ENCODE measurements at regions not wholly inside any gene's neighbourhood (a gene's known extent, or its start where the extent isn't known, plus 50 kb on each side); places are given as distances from the start of the nearest gene placed in this dataset.

DNA sequence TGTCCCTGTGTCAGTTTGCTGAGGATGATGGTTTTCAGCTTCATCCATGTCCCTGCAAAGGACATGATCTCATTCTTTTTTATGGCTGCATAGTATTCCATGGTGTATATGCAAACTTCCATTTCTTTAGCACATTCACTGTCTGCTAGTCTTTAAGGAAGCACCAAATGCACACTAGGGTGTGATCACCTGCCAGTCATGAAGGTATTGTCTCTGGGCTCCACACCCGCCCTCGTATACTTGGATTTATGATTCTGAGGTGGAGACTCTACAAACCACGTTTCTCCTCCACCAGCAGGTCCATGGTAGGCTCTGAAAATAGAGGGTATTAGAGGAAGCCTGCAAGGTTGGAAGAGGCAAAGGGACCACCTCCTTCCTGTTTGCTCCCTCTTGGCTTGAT, 75.9 kb upstream of the MAML3 start:
- TF ChIP-seq, protein P1, sequence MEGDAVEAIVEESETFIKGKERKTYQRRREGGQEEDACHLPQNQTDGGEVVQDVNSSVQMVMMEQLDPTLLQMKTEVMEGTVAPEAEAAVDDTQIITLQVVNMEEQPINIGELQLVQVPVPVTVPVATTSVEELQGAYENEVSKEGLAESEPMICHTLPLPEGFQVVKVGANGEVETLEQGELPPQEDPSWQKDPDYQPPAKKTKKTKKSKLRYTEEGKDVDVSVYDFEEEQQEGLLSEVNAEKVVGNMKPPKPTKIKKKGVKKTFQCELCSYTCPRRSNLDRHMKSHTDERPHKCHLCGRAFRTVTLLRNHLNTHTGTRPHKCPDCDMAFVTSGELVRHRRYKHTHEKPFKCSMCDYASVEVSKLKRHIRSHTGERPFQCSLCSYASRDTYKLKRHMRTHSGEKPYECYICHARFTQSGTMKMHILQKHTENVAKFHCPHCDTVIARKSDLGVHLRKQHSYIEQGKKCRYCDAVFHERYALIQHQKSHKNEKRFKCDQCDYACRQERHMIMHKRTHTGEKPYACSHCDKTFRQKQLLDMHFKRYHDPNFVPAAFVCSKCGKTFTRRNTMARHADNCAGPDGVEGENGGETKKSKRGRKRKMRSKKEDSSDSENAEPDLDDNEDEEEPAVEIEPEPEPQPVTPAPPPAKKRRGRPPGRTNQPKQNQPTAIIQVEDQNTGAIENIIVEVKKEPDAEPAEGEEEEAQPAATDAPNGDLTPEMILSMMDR (IDR thresholded peaks at IDR 0.05; ENCODE audit: borderline replicate concordance, extremely low read depth, insufficient read depth) = no peak
- no peak overlapping the region for H3K4me3 ChIP-seq (ENCODE audit: low read length in 3 of 3)
- no peak for FAIRE-seq

DNA sequence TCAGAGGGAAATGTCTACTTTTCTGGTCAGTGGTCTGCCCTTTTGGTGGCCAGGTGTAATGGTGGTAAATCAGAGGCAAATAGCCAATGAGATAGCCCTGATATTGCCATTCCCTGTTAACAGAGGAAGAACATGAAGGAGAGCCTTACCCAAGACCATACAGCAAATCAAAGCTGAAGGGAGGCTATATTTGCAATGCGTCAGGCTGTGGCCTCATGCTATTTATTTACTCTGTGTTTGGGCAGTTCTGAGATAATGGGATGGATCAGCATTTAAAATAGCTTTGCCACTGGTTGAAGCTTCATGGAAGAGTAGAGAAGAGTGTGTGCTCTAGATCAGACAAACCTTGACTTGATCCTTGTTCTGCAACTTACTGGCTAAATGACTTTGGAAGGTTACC, 73.3 kb upstream of the MAML3 start:
- no peaks in the 10 kb centered on the region for H3K9me3 ChIP-seq (ENCODE audit: control insufficient read depth in 2 of 3, insufficient read depth in 1 of 3, low read length in 3 of 3)
- H3K4me1 ChIP-seq (ENCODE audit: control insufficient read depth in 2 of 3, insufficient read depth in 2 of 3, low read depth in 1 of 3, low read length in 3 of 3) = no peaks in the 10 kb centered on the region
- no peaks in the 10 kb centered on the region for H3K27me3 ChIP-seq (ENCODE audit: control insufficient read depth, insufficient read depth, low read length)
- H3K27ac ChIP-seq (ENCODE audit: low read depth in 2 of 2, low read length in 2 of 2) = no peak overlapping the region
- TF ChIP-seq, protein P1 (IDR thresholded peaks at IDR 0.05; ENCODE audit: borderline replicate concordance, extremely low read depth, insufficient read depth) = no peak
- no peaks in the 10 kb centered on the region for H3K36me3 ChIP-seq (ENCODE audit: control insufficient read depth in 2 of 3, insufficient read depth in 3 of 3, low read length in 3 of 3)
- FAIRE-seq = no peak
- no peak overlapping the region for H3K4me3 ChIP-seq (ENCODE audit: low read length in 3 of 3)
- intact Hi-C loops (cut with DNase I) = no loop called here
- H3K9ac ChIP-seq (ENCODE audit: low read length in 3 of 3) = no peak overlapping the region
- no peak for DNase-seq

More for the DNA sequence above, 75.9 kb upstream of the MAML3 start:
- intact Hi-C loops (cut with DNase I) = no loop called here
- DNase-seq = no peak
- Histone ChIP-seq H3K9me3 (ENCODE audit: control insufficient read depth in 2 of 3, insufficient read depth in 1 of 3, low read length in 3 of 3) (no peaks in the 10 kb centered on the region), H3K36me3 (ENCODE audit: control insufficient read depth in 2 of 3, insufficient read depth in 3 of 3, low read length in 3 of 3) (no peaks in the 10 kb centered on the region), H3K4me1 (ENCODE audit: control insufficient read depth in 2 of 3, insufficient read depth in 2 of 3, low read depth in 1 of 3, low read length in 3 of 3) (no peaks in the 10 kb centered on the region), H3K27ac (ENCODE audit: low read depth in 2 of 2, low read length in 2 of 2) (no peak overlapping the region), H3K27me3 (ENCODE audit: control insufficient read depth, insufficient read depth, low read length) (no peaks in the 10 kb centered on the region), H3K9ac (ENCODE audit: low read length in 3 of 3) (no peak overlapping the region)

DNA sequence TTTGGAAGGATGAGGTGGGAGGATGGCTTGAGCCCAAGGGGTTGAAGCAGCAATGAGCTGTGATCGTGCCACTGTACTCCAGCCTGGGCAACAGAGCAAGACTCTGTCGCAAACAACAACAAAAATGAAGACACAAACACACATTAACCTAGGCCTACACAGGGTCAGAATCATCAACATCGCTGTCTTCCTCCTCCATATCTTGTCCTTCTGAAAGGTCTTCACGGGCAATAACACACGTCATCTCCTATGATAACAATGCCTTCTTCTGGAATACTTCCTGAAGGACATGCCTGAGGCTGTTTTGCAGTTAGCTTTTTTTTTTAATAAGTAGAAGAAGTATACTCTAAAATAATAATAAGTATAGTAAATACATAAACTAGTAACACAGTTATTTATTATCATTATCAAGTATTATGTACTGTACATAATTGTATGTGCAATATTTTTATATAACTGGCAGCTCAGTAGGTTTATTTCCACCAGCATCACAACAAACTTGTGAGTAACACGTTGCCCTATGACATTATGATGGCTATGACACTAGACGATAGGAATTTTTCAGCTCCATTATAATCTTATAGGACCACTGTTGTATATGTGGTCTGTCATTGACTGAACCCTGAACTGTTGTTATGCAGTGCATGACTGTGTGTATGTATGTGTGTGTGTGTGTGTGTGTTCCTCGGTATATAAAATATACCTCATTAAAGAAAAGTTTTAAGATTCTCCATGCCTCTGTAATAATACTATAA, 69.2 kb upstream of the MAML3 start:
- Histone ChIP-seq H3K27me3 (ENCODE audit: control insufficient read depth, insufficient read depth, low read length) (no peaks in the 10 kb centered on the region), H3K4me1 (ENCODE audit: control insufficient read depth in 2 of 3, insufficient read depth in 2 of 3, low read depth in 1 of 3, low read length in 3 of 3) (no peaks in the 10 kb centered on the region), H3K27ac (ENCODE audit: low read depth in 2 of 2, low read length in 2 of 2) (no peak overlapping the region), H3K9me3 (ENCODE audit: control insufficient read depth in 2 of 3, insufficient read depth in 1 of 3, low read length in 3 of 3) (no peaks in the 10 kb centered on the region), H3K9ac (ENCODE audit: low read length in 3 of 3) (no peak overlapping the region), H3K36me3 (ENCODE audit: control insufficient read depth in 2 of 3, insufficient read depth in 3 of 3, low read length in 3 of 3) (no peaks in the 10 kb centered on the region), H3K4me3 (ENCODE audit: low read length in 3 of 3) (no peak overlapping the region)
- intact Hi-C loops (cut with DNase I) = no loop called here
- DNase-seq (no peak), FAIRE-seq (no peak)
- TF ChIP-seq, protein P1 (IDR thresholded peaks at IDR 0.05; ENCODE audit: borderline replicate concordance, extremely low read depth, insufficient read depth) = no peak

DNA sequence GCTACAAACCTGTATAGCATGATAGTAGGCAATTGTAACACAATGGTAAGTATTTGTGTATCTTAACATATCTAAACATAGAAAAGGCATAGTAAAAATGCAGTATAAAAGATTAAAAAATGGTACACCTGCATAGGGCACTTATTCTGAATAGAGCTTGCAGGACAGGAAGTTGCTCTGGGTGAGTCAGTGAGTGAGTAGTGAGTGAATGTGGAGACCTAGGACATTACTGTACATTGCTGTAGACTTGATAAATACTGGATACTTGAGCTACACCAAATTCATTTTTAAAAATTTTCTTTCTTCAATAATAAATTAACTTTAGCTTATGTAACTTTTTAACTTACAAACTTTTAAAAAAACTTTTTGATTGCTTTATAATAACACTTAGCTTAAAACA, 68.2 kb upstream of the MAML3 start:
- no peak overlapping the region for H3K4me3 ChIP-seq (ENCODE audit: low read length in 3 of 3)
- no peak overlapping the region for H3K27ac ChIP-seq (ENCODE audit: low read depth in 2 of 2, low read length in 2 of 2)
- H3K9ac ChIP-seq (ENCODE audit: low read length in 3 of 3) = no peak overlapping the region
- no peaks in the 10 kb centered on the region for H3K4me1 ChIP-seq (ENCODE audit: control insufficient read depth in 2 of 3, insufficient read depth in 2 of 3, low read depth in 1 of 3, low read length in 3 of 3)
- DNase-seq = no peak
- no peak for FAIRE-seq
- TF ChIP-seq, protein P1 (IDR thresholded peaks at IDR 0.05; ENCODE audit: borderline replicate concordance, extremely low read depth, insufficient read depth) = no peak
- intact Hi-C loops (cut with DNase I) = no loop called here
- no peaks in the 10 kb centered on the region for H3K9me3 ChIP-seq (ENCODE audit: control insufficient read depth in 2 of 3, insufficient read depth in 1 of 3, low read length in 3 of 3)
- no peaks in the 10 kb centered on the region for H3K27me3 ChIP-seq (ENCODE audit: control insufficient read depth, insufficient read depth, low read length)
- no peaks in the 10 kb centered on the region for H3K36me3 ChIP-seq (ENCODE audit: control insufficient read depth in 2 of 3, insufficient read depth in 3 of 3, low read length in 3 of 3)
